ENCODE measurements at regions not wholly inside any gene's neighbourhood (a gene's known extent, or its start where the extent isn't known, plus 50 kb on each side); places are given as distances from the start of the nearest gene placed in this dataset.

GRCh38 chr2:235170016-235170415 lies 218.2 kb downstream of the SH3BP4 start:
- POLR2A ChIA-PET: no interaction called here
- ATAC-seq (replicated peaks in 1 of 4) (no peak), DNase-seq (no peak)

GRCh38 chr2:235170536-235171521 lies 219.0 kb downstream of the SH3BP4 start:
- Histone ChIP-seq H3K9me3 (no peaks in the 10 kb centered on the region), H3K27ac (ENCODE audit: low read length) (no peak overlapping the region), H3K4me1 (ENCODE audit: control insufficient read depth in 1 of 2, extremely low read depth in 1 of 2, insufficient read depth in 2 of 2, low read length in 2 of 2) (no peaks in the 10 kb centered on the region), H3K27me3 (replicated peaks in 1 of 2; ENCODE audit: control insufficient read depth in 2 of 2, extremely low read depth in 1 of 2, insufficient read depth in 2 of 2, low read length in 1 of 2) (peaks cover 0 to 19% of the 10 kb centered on the region in 2 experiments), H3K4me3 (ENCODE audit: control insufficient read depth in 1 of 2, extremely low read depth in 1 of 2, low read length in 1 of 2) (no peak overlapping the region), H3K36me3 (ENCODE audit: control insufficient read depth in 2 of 2, extremely low read depth in 1 of 2, insufficient read depth in 1 of 2, low read length in 1 of 2) (no peaks in the 10 kb centered on the region)
- 56% methylated on average over 8 of the region's 8 CpGs for WGBS (ENCODE audit: insufficient coverage)
- Mint-ChIP-seq H3K4me3 (no peak overlapping the region), H3K36me3 (no peaks in the 10 kb centered on the region), H3K27me3 (peaks cover 12 to 26% of the 10 kb centered on the region in 2 donors), H3K4me1 (no peaks in the 10 kb centered on the region), H3K27ac (no peak overlapping the region), H3K9me3 (peaks cover 0 to 5% (median 0%) of the 10 kb centered on the region in 3 donors)
- CTCF ChIA-PET: interaction anchor here in 1 of 2 donors (0.6 kb wide), 1 partner anchor 442 kb away, joined by 4 read pairs; no protein-coding TSS in a partner anchor
- no peak for ATAC-seq (replicated peaks in 1 of 4)
- DNase-seq: no peak
- POLR2A ChIA-PET: no interaction called here

More at GRCh38 chr2:235170016-235170415, 218.2 kb downstream of the SH3BP4 start:
- no peaks in the 10 kb centered on the region for H3K4me1 ChIP-seq (ENCODE audit: control insufficient read depth in 1 of 2, extremely low read depth in 1 of 2, insufficient read depth in 2 of 2, low read length in 2 of 2)
- H3K27ac Mint-ChIP-seq: no peak overlapping the region
- H3K4me3 Mint-ChIP-seq: no peak overlapping the region
- peaks cover 0 to 23% of the 10 kb centered on the region in 2 experiments for H3K27me3 ChIP-seq (replicated peaks in 1 of 2; ENCODE audit: control insufficient read depth in 2 of 2, extremely low read depth in 1 of 2, insufficient read depth in 2 of 2, low read length in 1 of 2)
- H3K4me1 Mint-ChIP-seq: no peaks in the 10 kb centered on the region
- CTCF ChIA-PET: no interaction called here
- no peak overlapping the region for H3K4me3 ChIP-seq (ENCODE audit: control insufficient read depth in 1 of 2, extremely low read depth in 1 of 2, low read length in 1 of 2)
- H3K9me3 Mint-ChIP-seq: peaks cover 0 to 5% (median 0%) of the 10 kb centered on the region in 3 donors
- H3K27me3 Mint-ChIP-seq: peaks cover 12 to 28% of the 10 kb centered on the region in 2 donors
- WGBS (ENCODE audit: insufficient coverage): no CpG with 5 or more reads among the region's 3 CpGs
- H3K36me3 ChIP-seq (ENCODE audit: control insufficient read depth in 2 of 2, extremely low read depth in 1 of 2, insufficient read depth in 1 of 2, low read length in 1 of 2): no peaks in the 10 kb centered on the region
- no peak overlapping the region for H3K27ac ChIP-seq (ENCODE audit: low read length)
- H3K36me3 Mint-ChIP-seq: no peaks in the 10 kb centered on the region
- H3K9me3 ChIP-seq: no peaks in the 10 kb centered on the region

DNA sequence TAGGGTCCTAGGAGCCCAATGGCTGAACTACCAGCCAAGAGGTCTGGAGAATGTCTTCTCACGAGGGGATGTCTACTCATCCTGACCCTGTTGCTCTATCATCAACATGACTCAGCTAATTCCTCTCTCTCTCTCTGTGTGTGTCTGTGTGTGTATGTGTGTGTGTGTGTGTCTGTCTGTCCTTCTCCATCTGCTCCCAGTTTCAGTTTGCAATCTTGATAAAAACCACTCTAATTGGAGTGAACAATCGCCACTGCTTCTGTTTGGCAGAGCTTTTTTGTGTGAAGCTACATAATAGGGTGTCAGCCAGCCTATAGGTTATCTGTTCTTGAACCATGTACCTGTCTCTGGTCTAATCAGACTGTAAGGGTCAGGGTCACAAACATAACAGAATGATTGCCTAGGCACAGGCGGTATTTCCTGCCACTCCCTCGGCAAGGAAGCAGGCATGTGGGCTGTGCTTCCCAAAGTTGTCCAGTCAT lies 219.8 kb downstream of the SH3BP4 start:
- 51% methylated on average over 3 of the region's 4 CpGs for WGBS (ENCODE audit: insufficient coverage)
- ChIA-PET CTCF (no interaction called here), POLR2A (no interaction called here)
- H3K4me1 ChIP-seq (ENCODE audit: control insufficient read depth in 1 of 2, extremely low read depth in 1 of 2, insufficient read depth in 2 of 2, low read length in 2 of 2): no peaks in the 10 kb centered on the region
- Mint-ChIP-seq H3K27ac (no peak overlapping the region), H3K36me3 (no peaks in the 10 kb centered on the region), H3K4me3 (no peak overlapping the region), H3K27me3 (peaks cover 8 to 25% of the 10 kb centered on the region in 2 donors), H3K9me3 (peaks cover 0 to 5% (median 0%) of the 10 kb centered on the region in 3 donors), H3K4me1 (no peaks in the 10 kb centered on the region)
- H3K27me3 ChIP-seq (replicated peaks in 1 of 2; ENCODE audit: control insufficient read depth in 2 of 2, extremely low read depth in 1 of 2, insufficient read depth in 2 of 2, low read length in 1 of 2): peaks cover 0 to 19% of the 10 kb centered on the region in 2 experiments
- H3K4me3 ChIP-seq (ENCODE audit: control insufficient read depth in 1 of 2, extremely low read depth in 1 of 2, low read length in 1 of 2): no peak overlapping the region
- no peaks in the 10 kb centered on the region for H3K36me3 ChIP-seq (ENCODE audit: control insufficient read depth in 2 of 2, extremely low read depth in 1 of 2, insufficient read depth in 1 of 2, low read length in 1 of 2)
- ATAC-seq (replicated peaks in 1 of 4): no peak
- no peak overlapping the region for H3K27ac ChIP-seq (ENCODE audit: low read length)
- DNase-seq: no peak
- H3K9me3 ChIP-seq: no peaks in the 10 kb centered on the region

- H3K36me3 ChIP-seq (ENCODE audit: control insufficient read depth in 2 of 2, extremely low read depth in 1 of 2, insufficient read depth in 1 of 2, low read length in 1 of 2): no peaks in the 10 kb centered on the region
- H3K9me3 Mint-ChIP-seq: no peaks in the 10 kb centered on the region
- WGBS (ENCODE audit: insufficient coverage): 90% methylated on average over 3 of the region's 6 CpGs
- ChIA-PET CTCF (no interaction called here), POLR2A (no interaction called here)
- H3K27me3 ChIP-seq (replicated peaks in 1 of 2; ENCODE audit: control insufficient read depth in 2 of 2, extremely low read depth in 1 of 2, insufficient read depth in 2 of 2, low read length in 1 of 2): peaks cover 0 to 6% of the 10 kb centered on the region in 2 experiments
- H3K4me3 Mint-ChIP-seq: no peak overlapping the region
- no peaks in the 10 kb centered on the region for H3K36me3 Mint-ChIP-seq
- no peak overlapping the region for H3K4me3 ChIP-seq (ENCODE audit: control insufficient read depth in 1 of 2, extremely low read depth in 1 of 2, low read length in 1 of 2)
- DNase-seq: no peak
- no peaks in the 10 kb centered on the region for H3K4me1 ChIP-seq (ENCODE audit: control insufficient read depth in 1 of 2, extremely low read depth in 1 of 2, insufficient read depth in 2 of 2, low read length in 2 of 2)
- no peak for ATAC-seq (replicated peaks in 1 of 4)
- H3K27ac ChIP-seq (ENCODE audit: low read length): no peak overlapping the region
- H3K27me3 Mint-ChIP-seq: peaks cover 16 to 28% of the 10 kb centered on the region in 2 donors
- no peak overlapping the region for H3K27ac Mint-ChIP-seq
- H3K4me1 Mint-ChIP-seq: no peaks in the 10 kb centered on the region
- no peaks in the 10 kb centered on the region for H3K9me3 ChIP-seq
Measured at GRCh38 chr2:235180642-235181041, 228.8 kb downstream of the SH3BP4 start.

DNA sequence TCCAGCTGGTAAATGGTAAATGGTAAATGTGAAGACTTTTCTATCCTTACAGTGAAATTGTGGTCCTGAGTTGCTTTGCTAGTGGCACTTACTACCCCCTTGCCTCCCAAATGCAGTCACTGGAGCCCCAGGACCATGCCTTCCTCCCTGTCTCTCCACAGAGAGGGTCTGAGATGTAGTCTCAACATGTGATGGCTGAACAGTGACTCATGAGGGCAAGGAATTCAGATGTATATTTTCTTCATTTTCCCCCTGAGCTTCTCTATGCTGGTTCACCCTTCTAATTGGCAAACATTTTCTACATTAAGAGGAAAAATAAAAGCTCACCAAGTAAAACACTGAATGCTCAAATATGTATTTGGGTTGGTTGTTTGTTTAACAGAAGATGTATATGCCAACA lies 232.0 kb downstream of the SH3BP4 start:
- H3K9me3 ChIP-seq: no peaks in the 10 kb centered on the region
- no peak overlapping the region for H3K27ac Mint-ChIP-seq
- no peak overlapping the region for H3K4me3 ChIP-seq (ENCODE audit: control insufficient read depth in 1 of 2, extremely low read depth in 1 of 2, low read length in 1 of 2)
- POLR2A ChIA-PET: no interaction called here
- no peaks in the 10 kb centered on the region for H3K4me1 ChIP-seq (ENCODE audit: control insufficient read depth in 1 of 2, extremely low read depth in 1 of 2, insufficient read depth in 2 of 2, low read length in 2 of 2)
- H3K4me1 Mint-ChIP-seq: no peaks in the 10 kb centered on the region
- H3K36me3 Mint-ChIP-seq: no peaks in the 10 kb centered on the region
- no peak overlapping the region for H3K27ac ChIP-seq (ENCODE audit: low read length)
- no peaks in the 10 kb centered on the region for H3K9me3 Mint-ChIP-seq
- H3K27me3 ChIP-seq (replicated peaks in 1 of 2; ENCODE audit: control insufficient read depth in 2 of 2, extremely low read depth in 1 of 2, insufficient read depth in 2 of 2, low read length in 1 of 2): peaks cover 0 to 6% of the 10 kb centered on the region in 2 experiments
- H3K4me3 Mint-ChIP-seq: no peak overlapping the region
- CTCF ChIA-PET: no interaction called here
- no peaks in the 10 kb centered on the region for H3K36me3 ChIP-seq (ENCODE audit: control insufficient read depth in 2 of 2, extremely low read depth in 1 of 2, insufficient read depth in 1 of 2, low read length in 1 of 2)
- DNase-seq (no peak), ATAC-seq (replicated peaks in 1 of 4) (no peak)
- peaks cover 15 to 28% of the 10 kb centered on the region in 2 donors for H3K27me3 Mint-ChIP-seq

- Mint-ChIP-seq H3K36me3 (no peaks in the 10 kb centered on the region), H3K4me1 (no peaks in the 10 kb centered on the region), H3K27ac (no peak overlapping the region), H3K9me3 (no peaks in the 10 kb centered on the region), H3K4me3 (no peak overlapping the region), H3K27me3 (peaks cover 7 to 18% of the 10 kb centered on the region in 2 donors)
- DNase-seq (no peak), ATAC-seq (replicated peaks in 1 of 4) (no peak)
- H3K4me3 ChIP-seq (ENCODE audit: control insufficient read depth in 1 of 2, extremely low read depth in 1 of 2, low read length in 1 of 2): no peak overlapping the region
- CTCF ChIA-PET: no interaction called here
- no peaks in the 10 kb centered on the region for H3K4me1 ChIP-seq (ENCODE audit: control insufficient read depth in 1 of 2, extremely low read depth in 1 of 2, insufficient read depth in 2 of 2, low read length in 2 of 2)
- H3K36me3 ChIP-seq (ENCODE audit: control insufficient read depth in 2 of 2, extremely low read depth in 1 of 2, insufficient read depth in 1 of 2, low read length in 1 of 2): no peaks in the 10 kb centered on the region
- 79% methylated on average over 6 of the region's 8 CpGs for WGBS (ENCODE audit: insufficient coverage)
- H3K9me3 ChIP-seq: no peaks in the 10 kb centered on the region
- peaks cover 0 to 2% of the 10 kb centered on the region in 2 experiments for H3K27me3 ChIP-seq (replicated peaks in 1 of 2; ENCODE audit: control insufficient read depth in 2 of 2, extremely low read depth in 1 of 2, insufficient read depth in 2 of 2, low read length in 1 of 2)
- no peak overlapping the region for H3K27ac ChIP-seq (ENCODE audit: low read length)
- POLR2A ChIA-PET: no interaction called here
Measured at GRCh38 chr2:235187806-235188205, 236.0 kb downstream of the SH3BP4 start.
